A549 (cell line): ENCODE measurements at regions not wholly inside any gene's neighbourhood (a gene's known extent, or its start where the extent isn't known, plus 50 kb on each side); places are given as distances from the start of the nearest gene placed in this dataset.

Experiments used
- ATAC-seq, 2 experiments: fragments of 200-7000 bp in 1 of 2; fragments of >200 bp in 1 of 2; cut with Nextera tagmentation in 1 of 2; cut with Tn5 transposase in 1 of 2; 3 replicates each; pipeline versions ENCODE4 v1.8.0 to v1.9.1; 2018 to 2020; ENCODE audit warnings: mild to moderate bottlenecking in 1 of 2, moderate library complexity in 1 of 2
- CTCF ChIA-PET: fragments of 300-600 bp; sonication (Branson Sonifier 250); formaldehyde crosslinking; extraction: SDS; loops from one replicate; lab custom pipeline; 2021; ENCODE audit warnings: antibody characterized with exemption, inconsistent platforms; lab: Yijun Ruan, JAX
- POLR2A ChIA-PET: fragments of 350-600 bp; formaldehyde crosslinking; extraction: SDS; loops from one replicate; lab custom pipeline; 2021; ENCODE audit warnings: antibody characterized with exemption, inconsistent platforms; lab: Yijun Ruan, JAX
- DNase-seq, 2 experiments: peaks; one replicate each; pipeline versions ENCODE4 v3.0.0 to v3.0.0-alpha.2; 2011 to 2016; ENCODE audit warnings: low read depth in 1 of 2, low spot score in 1 of 2
- FAIRE-seq: peaks from 2 replicates; lab custom pipeline; 2011; peaks lifted over from hg19 to GRCh38; lab: Jason Lieb, UNC
- H3K27ac ChIP-seq, 2 experiments: fragments of >200 bp; sonication (Bioruptor Twin); formaldehyde crosslinking; 3 replicates each; pipeline ENCODE4 v1.5.1; 2016 to 2017
- H3K4me1 ChIP-seq: fragments of >200 bp; sonication (Bioruptor Twin); formaldehyde crosslinking; 3 replicates; pipeline ENCODE4 v1.6.1; 2016
- H3K4me2 ChIP-seq: fragments of >200 bp; sonication (Bioruptor Twin); formaldehyde crosslinking; 3 replicates; pipeline ENCODE4 v1.6.1; 2016
- H3K4me3 ChIP-seq: fragments of >200 bp; sonication (Bioruptor Twin); formaldehyde crosslinking; 3 replicates; pipeline ENCODE4 v1.5.1; 2016
- H3K9me3 ChIP-seq: fragments of >200 bp; sonication (Bioruptor Twin); formaldehyde crosslinking; 3 replicates; pipeline ENCODE4 v1.6.1; 2016
- BCL3 ChIP-seq: fragments of >200 bp; sonication (Bioruptor Twin); formaldehyde crosslinking; IDR thresholded peaks from 3 replicates; pipeline ENCODE4 v1.6.1; 2016
- CBX8 ChIP-seq: fragments of 200-600 bp; sonication (generic); IDR thresholded peaks from 2 replicates; pipeline ENCODE4 v1.6.1; 2016
- FOSL2 ChIP-seq, 2 experiments: fragments of 450-650 bp in 1 of 2; fragments of >200 bp in 1 of 2; sonication (Bioruptor Twin) in 1 of 2; formaldehyde crosslinking; IDR thresholded peaks; 2 replicates each; pipeline versions ENCODE4 v1.5.0 to v1.6.1; 2016 to 2020; ENCODE audit warnings: mild to moderate bottlenecking in 1 of 2, moderate library complexity in 1 of 2
- GATA3 ChIP-seq: IDR thresholded peaks from 2 replicates; pipeline ENCODE4 v1.6.1; 2012; ENCODE audit warnings: borderline replicate concordance
- HDAC2 ChIP-seq: fragments of 200-600 bp; sonication (generic); IDR thresholded peaks from 2 replicates; pipeline ENCODE4 v1.6.1; 2016
- HOXA7 ChIP-seq: fragments of 250-450 bp; sonication (Bioruptor Pico); IDR thresholded peaks from 2 replicates; pipeline ENCODE4 v1.5.0; 2020; ENCODE audit warnings: mild to moderate bottlenecking, moderate library complexity
- JUNB ChIP-seq: fragments of >200 bp; sonication (Bioruptor Twin); formaldehyde crosslinking; IDR thresholded peaks from 2 replicates; pipeline ENCODE4 v1.6.1; 2016
- KDM5A ChIP-seq: fragments of 200-600 bp; sonication (generic); IDR thresholded peaks from 2 replicates; pipeline ENCODE4 v1.6.1; 2016; ENCODE audit warnings: antibody characterized with exemption, mild to moderate bottlenecking
- MAFK ChIP-seq: fragments of 450-650 bp; IDR thresholded peaks from 2 replicates; pipeline ENCODE4 v1.6.1; 2014; ENCODE audit not compliant: partially characterized antibody
- NFE2L2 ChIP-seq: fragments of 150-350 bp; conservative IDR thresholded peaks from 2 replicates; pipeline ENCODE4 v1.6.1; 2014; ENCODE audit warnings: low read length
- PHF8 ChIP-seq: fragments of 200-600 bp; sonication (generic); IDR thresholded peaks from 2 replicates; pipeline ENCODE4 v1.6.1; 2016; ENCODE audit warnings: low read depth, mild to moderate bottlenecking, antibody characterized with exemption, moderate library complexity, borderline replicate concordance
- SMC3 ChIP-seq: fragments of >200 bp; sonication (Bioruptor Twin); formaldehyde crosslinking; IDR thresholded peaks from 3 replicates; pipeline ENCODE4 v1.6.1; 2018; ENCODE audit warnings: inconsistent platforms
- ZC3H11A ChIP-seq: fragments of 450-650 bp; IDR thresholded peaks from 2 replicates; pipeline ENCODE4 v1.6.1; 2014; ENCODE audit warnings: antibody characterized with exemption, mild to moderate bottlenecking
- ZFP36 ChIP-seq: fragments of 450-650 bp; IDR thresholded peaks from 2 replicates; pipeline ENCODE4 v1.6.1; 2014; ENCODE audit warnings: borderline replicate concordance; ENCODE audit not compliant: partially characterized antibody
- WGBS: methylation state at CpG from one replicate; pipeline ENCODE4 v1.1.6; 2017; ENCODE audit errors: missing lambda C conversion rate; 5-methylcytosine and 5-hydroxymethylcytosine counted together
- TF ChIP-seq, protein P1 (sequence below): IDR thresholded peaks from 2 replicates; pipeline ENCODE4 v1.6.1; 2012
- TF ChIP-seq, protein P2 (sequence below): fragments of >200 bp; sonication (Bioruptor Twin); formaldehyde crosslinking; IDR thresholded peaks from 2 replicates; pipeline ENCODE4 v1.6.1; 2016

DNA sequence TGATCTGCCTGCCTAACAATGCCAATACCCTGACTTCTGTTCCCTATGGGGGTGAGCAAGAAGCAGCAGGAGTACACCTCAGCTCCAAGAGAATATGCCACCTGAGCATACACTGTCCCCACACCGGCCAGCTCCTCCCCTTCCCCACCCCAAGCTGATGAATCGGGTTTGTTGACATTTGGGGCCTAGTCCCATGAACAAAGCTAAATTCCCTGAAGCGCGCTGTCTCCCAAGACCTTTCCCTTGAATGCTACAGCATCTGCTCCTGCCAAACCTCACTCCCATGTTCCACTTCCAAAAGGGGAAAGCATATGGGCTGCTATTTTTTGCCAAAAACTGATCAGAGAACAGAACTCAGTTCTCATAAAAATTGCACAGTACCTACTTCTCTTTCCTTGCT is 220.4 kb upstream of the CAMK1G start:
- ChIA-PET POLR2A (no interaction called here), CTCF (interaction anchor here (3.3 kb wide), 1 partner anchor 9 kb away, joined by 19 read pairs; no protein-coding TSS in a partner anchor)
- no peak for TF ChIP-seq GATA3
- no peak for TF ChIP-seq PHF8
- Histone ChIP-seq H3K4me1 (0 out of 3 replicates have a peak, but pooled peaks cover 3% of the 10 kb centered on the region), H3K27ac (no peak overlapping the region), H3K4me3 (no peak overlapping the region), H3K9me3 (no peaks in the 10 kb centered on the region), H3K4me2 (no peak overlapping the region)
- DNase-seq (no peak), FAIRE-seq (no peak), ATAC-seq (no peak)
- 56% methylated on average over 4 of the region's 4 CpGs for WGBS

- FAIRE-seq (no peak), ATAC-seq (no peak), DNase-seq (no peak)
- ChIA-PET POLR2A (no interaction called here), CTCF (interaction anchor here (0.9 to 3.3 kb wide), 3 partner anchors 11 to 73 kb away, joined by 3 to 19 read pairs (median 4); no protein-coding TSS in a partner anchor)
- 62% methylated on average over 3 of the region's 3 CpGs for WGBS
- Histone ChIP-seq H3K4me3 (no peak overlapping the region), H3K4me2 (no peak overlapping the region), H3K27ac (no peak overlapping the region), H3K4me1 (peaks cover 14% of the 10 kb centered on the region), H3K9me3 (no peaks in the 10 kb centered on the region)
- TF ChIP-seq BCL3, result no peak
- no peak for TF ChIP-seq ZFP36
- TF ChIP-seq, protein P1, sequence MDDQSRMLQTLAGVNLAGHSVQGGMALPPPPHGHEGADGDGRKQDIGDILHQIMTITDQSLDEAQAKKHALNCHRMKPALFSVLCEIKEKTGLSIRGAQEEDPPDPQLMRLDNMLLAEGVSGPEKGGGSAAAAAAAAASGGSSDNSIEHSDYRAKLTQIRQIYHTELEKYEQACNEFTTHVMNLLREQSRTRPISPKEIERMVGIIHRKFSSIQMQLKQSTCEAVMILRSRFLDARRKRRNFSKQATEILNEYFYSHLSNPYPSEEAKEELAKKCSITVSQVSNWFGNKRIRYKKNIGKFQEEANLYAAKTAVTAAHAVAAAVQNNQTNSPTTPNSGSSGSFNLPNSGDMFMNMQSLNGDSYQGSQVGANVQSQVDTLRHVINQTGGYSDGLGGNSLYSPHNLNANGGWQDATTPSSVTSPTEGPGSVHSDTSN, result no peak
- TF ChIP-seq JUNB, result no peak
- TF ChIP-seq NFE2L2, result no peak
- TF ChIP-seq, protein P2, sequence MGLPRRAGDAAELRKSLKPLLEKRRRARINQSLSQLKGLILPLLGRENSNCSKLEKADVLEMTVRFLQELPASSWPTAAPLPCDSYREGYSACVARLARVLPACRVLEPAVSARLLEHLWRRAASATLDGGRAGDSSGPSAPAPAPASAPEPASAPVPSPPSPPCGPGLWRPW, result no peak
- TF ChIP-seq KDM5A, result no peak
Observed at GRCh38 chr1:209364716-209365115, 218.8 kb upstream of the CAMK1G start.

DNA sequence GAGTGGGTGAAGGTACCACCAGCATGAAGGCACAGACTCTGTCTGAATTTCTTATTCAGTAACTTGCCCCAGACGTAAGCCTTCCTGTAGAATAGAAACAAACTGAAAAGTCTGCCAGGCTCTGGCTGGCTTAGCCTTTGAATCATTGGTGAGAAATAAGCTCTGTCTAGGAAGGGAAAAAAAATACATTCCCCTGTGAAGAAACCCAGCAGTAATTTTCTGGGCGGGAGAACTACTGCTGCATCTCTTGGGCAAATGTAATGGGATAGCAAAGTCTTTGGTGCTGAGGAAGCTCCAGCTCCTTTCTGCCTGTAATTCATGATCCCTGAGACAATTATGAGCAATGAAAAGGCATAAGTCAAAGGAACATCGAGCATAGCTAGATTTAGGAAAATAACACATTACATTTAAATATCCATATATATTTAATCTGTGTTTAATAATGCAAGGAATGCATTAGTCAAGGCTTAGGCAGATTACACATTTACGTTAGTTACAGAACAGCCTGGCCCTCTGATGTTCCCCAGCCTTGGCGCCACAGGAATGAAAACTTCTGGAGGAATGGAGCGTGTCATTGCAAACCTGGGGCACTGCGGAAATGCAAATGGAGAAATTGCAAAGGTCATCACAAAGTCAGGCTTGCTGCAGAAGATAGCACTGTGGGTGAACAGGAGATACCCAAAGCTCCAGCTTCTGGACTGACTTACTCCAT is 216.3 kb upstream of the CAMK1G start:
- FAIRE-seq (no peak), ATAC-seq (no peak), DNase-seq (no peak)
- Histone ChIP-seq H3K4me3 (no peak overlapping the region), H3K4me2 (no peak overlapping the region), H3K27ac (no peak overlapping the region), H3K4me1 (peaks cover 15% of the 10 kb centered on the region), H3K9me3 (no peaks in the 10 kb centered on the region)
- TF ChIP-seq HOXA7 (CRISPR knock-in tag) (no peak), KDM5A (no peak), HDAC2 (no peak), SMC3 (no peak), CBX8 (no peak), MAFK (peak; percentile 41), ZC3H11A (no peak)
- 60% methylated on average over 7 of the region's 7 CpGs for WGBS
- CTCF ChIA-PET, result interaction anchor here (1.0 to 4.7 kb wide), 2 partner anchors 12 to 32 kb away, joined by 4 to 24 read pairs; no protein-coding TSS in a partner anchor
- POLR2A ChIA-PET, result no interaction called here

DNA sequence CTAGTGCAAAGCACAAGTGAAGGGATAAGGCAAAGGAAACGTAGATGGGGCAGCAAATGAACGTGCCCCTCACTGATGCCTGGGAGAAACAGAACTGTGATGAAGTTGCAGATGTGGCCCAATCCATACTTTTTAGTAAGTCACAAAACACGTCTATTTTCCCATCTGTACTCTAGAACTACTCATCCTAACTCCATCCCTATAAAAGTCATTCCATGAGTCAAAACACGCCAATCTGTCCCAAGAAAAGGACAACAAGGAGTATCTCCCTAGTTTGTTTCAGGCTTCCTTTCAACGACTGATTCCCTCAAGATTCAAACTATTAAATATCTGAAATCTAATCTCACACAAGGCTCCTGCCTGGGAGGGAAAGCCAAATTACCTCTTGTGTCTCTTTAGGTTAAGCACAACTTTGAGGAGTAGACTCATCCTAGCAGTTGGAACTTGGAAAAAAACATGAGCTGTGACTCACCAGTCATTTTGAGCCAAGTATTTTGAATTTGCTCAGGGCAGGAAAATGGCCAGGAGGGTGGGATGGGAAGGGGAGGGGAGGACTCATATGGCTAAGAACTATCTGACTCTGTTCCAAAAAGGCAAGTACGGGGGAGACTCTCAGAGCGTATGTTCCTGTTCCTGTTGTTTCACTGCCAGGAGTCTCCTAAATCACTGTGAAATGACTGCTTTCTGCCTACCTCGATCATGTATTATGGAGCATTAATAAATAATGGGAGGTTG is 214.5 kb upstream of the CAMK1G start:
- peaks cover 12% of the 10 kb centered on the region for H3K4me1 ChIP-seq
- ChIA-PET POLR2A (no interaction called here), CTCF (interaction anchor here (1.2 to 4.7 kb wide), 2 partner anchors 14 to 34 kb away, joined by 3 to 24 read pairs; no protein-coding TSS in a partner anchor)
- FAIRE-seq (no peak), DNase-seq (peak in 1 of 2 experiments; percentile 13), ATAC-seq (peak; percentile 43 to 45; a peak in 3 of 6 replicates)
- peak overlapping the region in 1 of 2 experiments; percentile 52; a peak in 1 of 6 replicates for H3K27ac ChIP-seq
- H3K9me3 ChIP-seq, result no peaks in the 10 kb centered on the region
- no peak overlapping the region for H3K4me3 ChIP-seq
- H3K4me2 ChIP-seq, result peak overlapping the region; percentile 39; the same call in 2 of the 3 replicates
- TF ChIP-seq FOSL2 (IDR thresholded peaks at IDR 0.05) (0 out of 2 replicates have a peak, but pooled peaks have one; percentile 23), FOSL2 (CRISPR knock-in tag; IDR thresholded peaks at IDR 0.05) (no peak), KDM5A (no peak)
- 42% methylated on average over 8 of the region's 8 CpGs for WGBS
